DND-41 (cell line): ENCODE measurements at regions not wholly inside any gene's neighbourhood (a gene's known extent, or its start where the extent isn't known, plus 50 kb on each side); places are given as distances from the start of the nearest gene placed in this dataset.

ENCODE experiments used
- ATAC-seq: fragments of 200-7000 bp; cut with Tn5 transposase; 3 replicates; pipeline ENCODE4 v1.9.1; 2021; ENCODE audit warnings: low read depth; ENCODE audit not compliant: insufficient read depth
- DNase-seq: peaks from one replicate; pipeline ENCODE4 v3.0.0-alpha.2; 2020
- H2AFZ ChIP-seq: 2 replicates; pipeline ENCODE4 v1.6.0; 2012; ENCODE audit warnings: low read depth, low read length
- H3K27ac ChIP-seq: 2 replicates; pipeline ENCODE4 v1.5.1; 2012; ENCODE audit warnings: low read length, inconsistent platforms
- H3K27me3 ChIP-seq: fragments of 200-600 bp; sonication (generic); 2 replicates; pipeline ENCODE4 v1.6.0; 2012; ENCODE audit warnings: low read length, mild to moderate bottlenecking, inconsistent platforms; ENCODE audit not compliant: insufficient read depth, poor library complexity
- H3K36me3 ChIP-seq: 2 replicates; pipeline ENCODE4 v1.5.1; 2012; ENCODE audit warnings: low read length, inconsistent platforms; ENCODE audit not compliant: insufficient read depth
- H3K4me1 ChIP-seq: 2 replicates; pipeline ENCODE4 v1.5.1; 2012; ENCODE audit warnings: mild to moderate bottlenecking, low read length; ENCODE audit not compliant: insufficient read depth
- H3K4me2 ChIP-seq: 2 replicates; pipeline ENCODE4 v1.6.0; 2012; ENCODE audit warnings: mild to moderate bottlenecking, moderate library complexity, low read length, inconsistent platforms; ENCODE audit not compliant: insufficient read depth
- H3K4me3 ChIP-seq, 2 experiments: fragments of 200-600 bp in 1 of 2; shearing (Covaris generic) in 1 of 2; 2 replicates each; pipeline ENCODE4 v1.5.1; 2012 to 2016; ENCODE audit warnings: inconsistent platforms in 2 of 2, low read length in 2 of 2, mild to moderate bottlenecking in 2 of 2, low read depth in 1 of 2, moderate library complexity in 1 of 2
- H3K79me2 ChIP-seq: 2 replicates; pipeline ENCODE4 v1.6.0; 2012; ENCODE audit warnings: low read length, inconsistent platforms; ENCODE audit not compliant: insufficient read depth
- H3K9ac ChIP-seq: 2 replicates; pipeline ENCODE4 v1.6.0; 2012; ENCODE audit warnings: low read depth, mild to moderate bottlenecking, inconsistent platforms, low read length, moderate library complexity
- H3K9me3 ChIP-seq: 2 replicates; pipeline ENCODE4 v1.5.1; 2012; ENCODE audit warnings: low read length, moderate library complexity, mild to moderate bottlenecking, inconsistent platforms; ENCODE audit not compliant: insufficient read depth, severe bottlenecking
- H4K20me1 ChIP-seq: 2 replicates; pipeline ENCODE4 v1.6.0; 2012; ENCODE audit warnings: low read length; ENCODE audit not compliant: insufficient read depth
- CTCF ChIP-seq: IDR thresholded peaks from 2 replicates; pipeline ENCODE4 v1.5.1; 2012; ENCODE audit warnings: borderline replicate concordance, low read length, moderate library complexity, mild to moderate bottlenecking; ENCODE audit not compliant: poor library complexity, severe bottlenecking; ENCODE audit errors: extremely low read depth
- EZH2 ChIP-seq: IDR thresholded peaks from 3 replicates; pipeline ENCODE4 v1.6.1; 2012; ENCODE audit warnings: borderline replicate concordance, low read depth, mild to moderate bottlenecking, moderate library complexity, low read length, inconsistent platforms; ENCODE audit not compliant: severe bottlenecking

GRCh38 chr10:133030781-133031180 lies 56.9 kb upstream of the ADGRA1 start:
- H3K27ac ChIP-seq = no peak overlapping the region
- DNase-seq = no peak

GRCh38 chr10:133030126-133030525 lies 57.6 kb upstream of the ADGRA1 start:
- DNase-seq (no peak), ATAC-seq (no peak)
- no peak for TF ChIP-seq CTCF
- no peak for TF ChIP-seq EZH2
- no peak overlapping the region for H3K27ac ChIP-seq
- H3K4me3 ChIP-seq = no peak overlapping the region
- no peaks in the 10 kb centered on the region for H4K20me1 ChIP-seq
- no peaks in the 10 kb centered on the region for H3K36me3 ChIP-seq
- H3K4me1 ChIP-seq = no peaks in the 10 kb centered on the region
- no peaks in the 10 kb centered on the region for H3K9me3 ChIP-seq
- H3K79me2 ChIP-seq = no peaks in the 10 kb centered on the region
- H3K4me2 ChIP-seq = no peak overlapping the region
- no peak overlapping the region for H2AFZ ChIP-seq
- no peak overlapping the region for H3K9ac ChIP-seq
- peaks cover 7% of the 10 kb centered on the region for H3K27me3 ChIP-seq

More at GRCh38 chr10:133030781-133031180, 56.9 kb upstream of the ADGRA1 start:
- ATAC-seq = no peak
- Histone ChIP-seq H3K4me3 (no peak overlapping the region), H3K9ac (no peak overlapping the region), H3K36me3 (no peaks in the 10 kb centered on the region), H4K20me1 (no peaks in the 10 kb centered on the region), H2AFZ (no peak overlapping the region), H3K79me2 (no peaks in the 10 kb centered on the region), H3K9me3 (no peaks in the 10 kb centered on the region), H3K4me2 (no peak overlapping the region), H3K4me1 (no peaks in the 10 kb centered on the region), H3K27me3 (peaks cover 7% of the 10 kb centered on the region)
- no peak for TF ChIP-seq EZH2
- TF ChIP-seq CTCF = no peak

GRCh38 chr10:133028956-133029355 lies 58.8 kb upstream of the ADGRA1 start:
- Histone ChIP-seq H3K36me3 (no peaks in the 10 kb centered on the region), H3K9me3 (no peaks in the 10 kb centered on the region), H3K27ac (no peak overlapping the region), H4K20me1 (no peaks in the 10 kb centered on the region), H3K27me3 (no peaks in the 10 kb centered on the region), H3K79me2 (no peaks in the 10 kb centered on the region), H2AFZ (no peak overlapping the region), H3K4me2 (no peak overlapping the region), H3K4me3 (no peak overlapping the region), H3K9ac (no peak overlapping the region), H3K4me1 (no peaks in the 10 kb centered on the region)
- DNase-seq = no peak
- ATAC-seq = no peak
- no peak for TF ChIP-seq EZH2
- no peak for TF ChIP-seq CTCF

- Histone ChIP-seq H3K27ac (no peak overlapping the region), H2AFZ (no peak overlapping the region)
Measured at GRCh38 chr10:133028158-133028557, 59.6 kb upstream of the ADGRA1 start.

More at GRCh38 chr10:133028158-133028557, 59.6 kb upstream of the ADGRA1 start:
- H3K36me3 ChIP-seq = no peaks in the 10 kb centered on the region
- no peaks in the 10 kb centered on the region for H4K20me1 ChIP-seq
- H3K4me3 ChIP-seq = no peak overlapping the region
- H3K27me3 ChIP-seq = no peaks in the 10 kb centered on the region
- no peak overlapping the region for H3K4me2 ChIP-seq
- H3K4me1 ChIP-seq = no peaks in the 10 kb centered on the region
- H3K79me2 ChIP-seq = no peaks in the 10 kb centered on the region
- TF ChIP-seq CTCF (no peak), EZH2 (no peak)
- ATAC-seq = no peak
- DNase-seq = no peak
- no peaks in the 10 kb centered on the region for H3K9me3 ChIP-seq
- H3K9ac ChIP-seq = no peak overlapping the region
